Activated CD8-positive, alpha-beta T cell treated with anti-CD3 and anti-CD28 coated beads for 36 hours (primary cell): ENCODE measurements at regions not wholly inside any gene's neighbourhood (a gene's known extent, or its start where the extent isn't known, plus 50 kb on each side); places are given as distances from the start of the nearest gene placed in this dataset.

Experiments used
- ATAC-seq: fragments of 200-7000 bp; cut with Tn5 transposase; one replicate; pipeline ENCODE4 v1.10.0; 2021; ENCODE audit warnings: mild to moderate bottlenecking, moderate library complexity
- CTCF ChIA-PET: fragments of 350-600 bp; sonication (Branson Sonifier 250); formaldehyde crosslinking; loops from one replicate; lab custom pipeline; 2021; ENCODE audit warnings: antibody characterized with exemption; lab: Charles Lee
- POLR2A ChIA-PET: fragments of 350-600 bp; sonication (Branson Sonifier 250); formaldehyde crosslinking; loops from one replicate; lab custom pipeline; 2021; ENCODE audit warnings: antibody characterized with exemption; lab: Charles Lee
- DNase-seq: peaks from one replicate; pipeline ENCODE4 v3.0.0-alpha.2; 2020
- H3K27ac Mint-ChIP-seq: one replicate; pipeline ENCODE4 v1.8.0; 2021; ENCODE audit warnings: mild to moderate bottlenecking, mixed read lengths
- H3K27me3 Mint-ChIP-seq: one replicate; pipeline ENCODE4 v1.8.0; 2021; ENCODE audit warnings: mixed read lengths
- H3K36me3 Mint-ChIP-seq: one replicate; pipeline ENCODE4 v1.8.0; 2021; ENCODE audit warnings: low read depth, mixed read lengths
- H3K4me1 Mint-ChIP-seq: one replicate; pipeline ENCODE4 v1.8.0; 2021; ENCODE audit warnings: low read depth, mixed read lengths
- H3K4me3 Mint-ChIP-seq: one replicate; pipeline ENCODE4 v1.8.0; 2021; ENCODE audit warnings: mild to moderate bottlenecking, moderate library complexity, mixed read lengths
- H3K9me3 Mint-ChIP-seq: one replicate; pipeline ENCODE4 v1.8.0; 2021; ENCODE audit warnings: mixed read lengths
- CTCF ChIP-seq: fragments of 200-600 bp; IDR thresholded peaks from one replicate; pipeline ENCODE4 v1.8.0; 2022; ENCODE audit warnings: antibody characterized with exemption, mild to moderate bottlenecking
- intact Hi-C: fragments of 100-400 bp; cut with micrococcal nuclease; formaldehyde crosslinking; loops from one replicate; pipeline ENCODE4 v1.10.0; 2022

- Mint-ChIP-seq H3K9me3 (peaks cover 3% of the 10 kb centered on the region), H3K27ac (no peak overlapping the region), H3K36me3 (no peaks in the 10 kb centered on the region), H3K4me1 (no peaks in the 10 kb centered on the region), H3K27me3 (no peaks in the 10 kb centered on the region), H3K4me3 (no peak overlapping the region)
- intact Hi-C loops, result no loop called here
- no peak for DNase-seq
- ChIA-PET CTCF (no interaction called here), POLR2A (no interaction called here)
- ATAC-seq, result no peak
- no peak for TF ChIP-seq CTCF
These were observed 490.9 kb downstream of the TMEM182 start for GRCh38 chr2:103252781-103253180.

- Mint-ChIP-seq H3K27me3 (no peaks in the 10 kb centered on the region), H3K4me1 (no peaks in the 10 kb centered on the region), H3K4me3 (no peak overlapping the region), H3K27ac (no peak overlapping the region), H3K9me3 (peaks cover 3% of the 10 kb centered on the region), H3K36me3 (no peaks in the 10 kb centered on the region)
- TF ChIP-seq CTCF, result no peak
- ATAC-seq (no peak), DNase-seq (no peak)
- ChIA-PET CTCF (no interaction called here), POLR2A (no interaction called here)
- intact Hi-C loops, result no loop called here
These were observed 492.8 kb downstream of the TMEM182 start for GRCh38 chr2:103254611-103255010.

GRCh38 chr2:103264058-103264768 is 502.4 kb downstream of the TMEM182 start:
- Mint-ChIP-seq H3K9me3 (peaks cover 4% of the 10 kb centered on the region), H3K36me3 (no peaks in the 10 kb centered on the region), H3K27ac (no peak overlapping the region), H3K4me1 (no peaks in the 10 kb centered on the region), H3K4me3 (no peak overlapping the region), H3K27me3 (no peaks in the 10 kb centered on the region)
- TF ChIP-seq CTCF, result no peak
- ChIA-PET POLR2A (no interaction called here), CTCF (interaction anchor here (1.0 kb wide), 1 partner anchor 52 kb away, joined by 3 read pairs; no protein-coding TSS in a partner anchor)
- DNase-seq, result no peak
- ATAC-seq, result no peak
- intact Hi-C loops, result no loop called here

GRCh38 chr2:103265521-103265920 is 503.7 kb downstream of the TMEM182 start:
- ChIA-PET POLR2A (no interaction called here), CTCF (no interaction called here)
- Mint-ChIP-seq H3K4me3 (no peak overlapping the region), H3K9me3 (peaks cover 11% of the 10 kb centered on the region), H3K36me3 (no peaks in the 10 kb centered on the region), H3K27me3 (no peaks in the 10 kb centered on the region), H3K27ac (no peak overlapping the region), H3K4me1 (no peaks in the 10 kb centered on the region)
- no peak for TF ChIP-seq CTCF
- ATAC-seq (no peak), DNase-seq (no peak)
- intact Hi-C loops, result no loop called here

- ATAC-seq (no peak), DNase-seq (no peak)
- TF ChIP-seq CTCF, result no peak
- Mint-ChIP-seq H3K4me1 (no peaks in the 10 kb centered on the region), H3K27me3 (no peaks in the 10 kb centered on the region), H3K9me3 (peaks cover 14% of the 10 kb centered on the region), H3K4me3 (no peak overlapping the region), H3K36me3 (no peaks in the 10 kb centered on the region), H3K27ac (no peak overlapping the region)
- CTCF ChIA-PET, result no interaction called here
- POLR2A ChIA-PET, result no interaction called here
- intact Hi-C loops, result no loop called here
These were observed 507.1 kb downstream of the TMEM182 start for GRCh38 chr2:103268841-103269498.
